Naive thymus-derived CD4-positive, alpha-beta T cell (primary cell): ENCODE measurements at regions not wholly inside any gene's neighbourhood (a gene's known extent, or its start where the extent isn't known, plus 50 kb on each side); places are given as distances from the start of the nearest gene placed in this dataset.
A peak's percentile ranks its signal among the peaks of the same experiment; 100 is the strongest.

ENCODE experiments used
- ATAC-seq: fragments of 150-1000 bp; cut with Tn5 transposase; 2 replicates; pipeline ENCODE4 v1.10.0; 2021; ENCODE audit warnings: mild to moderate bottlenecking, moderate library complexity
- CTCF ChIA-PET: fragments of 350-600 bp; sonication (Branson Sonifier 250); formaldehyde crosslinking; loops from one replicate; lab custom pipeline; 2021; ENCODE audit warnings: antibody characterized with exemption; lab: Charles Lee
- POLR2A ChIA-PET: fragments of 350-600 bp; sonication (Branson Sonifier 250); formaldehyde crosslinking; loops from one replicate; lab custom pipeline; 2021; ENCODE audit warnings: antibody characterized with exemption, inconsistent platforms; lab: Charles Lee
- DNase-seq, 9 donors: peaks; one replicate each; pipeline versions ENCODE4 v3.0.0 to v3.0.0-alpha.2; 2020 to 2022; ENCODE audit warnings: mixed read lengths in 1 of 9
- H3K27ac ChIP-seq: one replicate; pipeline ENCODE4 v1.7.0; 2013; ENCODE audit warnings: mild to moderate bottlenecking, low read depth, low read length, moderate library complexity
- H3K27me3 ChIP-seq, 2 donors: one replicate each; pipeline ENCODE4 v1.7.0; 2013; ENCODE audit warnings: low read length in 2 of 2, mild to moderate bottlenecking in 2 of 2, moderate library complexity in 2 of 2; ENCODE audit not compliant: control insufficient read depth in 2 of 2, insufficient read depth in 2 of 2
- H3K36me3 ChIP-seq, 3 experiments: 1 replicate in 2 of 3; 2 replicates in 1 of 3; pipeline ENCODE4 v1.7.0; 2013; ENCODE audit warnings: low read length in 3 of 3, mild to moderate bottlenecking in 3 of 3, moderate library complexity in 1 of 3; ENCODE audit not compliant: insufficient read depth in 3 of 3, control insufficient read depth in 2 of 3
- H3K4me1 ChIP-seq, 2 donors: one replicate each; pipeline ENCODE4 v1.7.0; 2013; ENCODE audit warnings: low read length in 2 of 2, mild to moderate bottlenecking in 2 of 2, moderate library complexity in 1 of 2; ENCODE audit not compliant: control insufficient read depth in 2 of 2, insufficient read depth in 2 of 2
- H3K4me3 ChIP-seq: 2 replicates; pipeline ENCODE4 v1.7.0; 2013; ENCODE audit warnings: mild to moderate bottlenecking, low read length
- H3K9me3 ChIP-seq, 3 experiments: 1 replicate in 2 of 3; 2 replicates in 1 of 3; pipeline ENCODE4 v1.7.0; 2013; ENCODE audit warnings: low read length in 3 of 3; ENCODE audit not compliant: control insufficient read depth in 2 of 3
- H3K27ac Mint-ChIP-seq, 9 donors: one replicate each; pipeline ENCODE4 v1.8.0; 2020 to 2022; ENCODE audit warnings: mixed read lengths in 9 of 9, mild to moderate bottlenecking in 8 of 9, moderate library complexity in 5 of 9, inconsistent platforms in 2 of 9
- H3K27me3 Mint-ChIP-seq, 5 donors: one replicate each; pipeline ENCODE4 v1.8.0; 2021 to 2022; ENCODE audit warnings: mixed read lengths in 5 of 5, mild to moderate bottlenecking in 1 of 5
- H3K36me3 Mint-ChIP-seq, 5 donors: one replicate each; pipeline ENCODE4 v1.8.0; 2020 to 2022; ENCODE audit warnings: mixed read lengths in 5 of 5, mild to moderate bottlenecking in 3 of 5, inconsistent platforms in 1 of 5
- H3K4me1 Mint-ChIP-seq, 7 donors: one replicate each; pipeline ENCODE4 v1.8.0; 2020 to 2022; ENCODE audit warnings: mixed read lengths in 7 of 7, mild to moderate bottlenecking in 3 of 7, inconsistent platforms in 1 of 7
- H3K4me3 Mint-ChIP-seq, 10 donors: one replicate each; pipeline ENCODE4 v1.8.0; 2020 to 2022; ENCODE audit warnings: mild to moderate bottlenecking in 10 of 10, mixed read lengths in 10 of 10, moderate library complexity in 6 of 10, inconsistent platforms in 2 of 10
- H3K9me3 Mint-ChIP-seq, 11 donors: one replicate each; pipeline ENCODE4 v1.8.0; 2020 to 2022; ENCODE audit warnings: mixed read lengths in 11 of 11, mild to moderate bottlenecking in 4 of 11, inconsistent platforms in 1 of 11, moderate library complexity in 1 of 11
- intact Hi-C, 2 donors: fragments of 100-400 bp; cut with micrococcal nuclease; formaldehyde crosslinking; loops; one replicate each; pipeline ENCODE4 v1.15.1; 2023

GRCh38 chrX:39220952-39221351, 419.7 kb downstream of the MID1IP1 start:
- POLR2A ChIA-PET = no interaction called here
- no peak overlapping the region for H3K4me3 Mint-ChIP-seq

GRCh38 chrX:39222346-39223113, 421.3 kb downstream of the MID1IP1 start:
- no peak for ATAC-seq
- H3K36me3 Mint-ChIP-seq = peaks cover 0 to 2% (median 0%) of the 10 kb centered on the region in 5 donors
- H3K27me3 Mint-ChIP-seq = no peaks in the 10 kb centered on the region
- POLR2A ChIA-PET = interaction anchor here (0.7 to 1.4 kb wide), 2 partner anchors 11 to 49 kb away, joined by 3 read pairs; no protein-coding TSS in a partner anchor
- H3K9me3 ChIP-seq = no peaks in the 10 kb centered on the region
- intact Hi-C loops = no loop called here
- H3K36me3 ChIP-seq = no peaks in the 10 kb centered on the region
- H3K27ac ChIP-seq = no peak overlapping the region
- H3K27ac Mint-ChIP-seq = no peak overlapping the region
- peaks cover 0 to 4% (median 0%) of the 10 kb centered on the region in 11 donors for H3K9me3 Mint-ChIP-seq
- no peaks in the 10 kb centered on the region for H3K27me3 ChIP-seq
- DNase-seq = no peak
- no peak overlapping the region for H3K4me3 ChIP-seq
- no peak overlapping the region for H3K4me3 Mint-ChIP-seq
- H3K4me1 ChIP-seq = no peaks in the 10 kb centered on the region
- peaks cover 0 to 4% (median 2%) of the 10 kb centered on the region in 7 donors for H3K4me1 Mint-ChIP-seq
- CTCF ChIA-PET = no interaction called here

More at GRCh38 chrX:39220952-39221351, 419.7 kb downstream of the MID1IP1 start:
- intact Hi-C loops = no loop called here
- Histone ChIP-seq H3K9me3 (no peaks in the 10 kb centered on the region), H3K36me3 (no peaks in the 10 kb centered on the region), H3K27ac (no peak overlapping the region), H3K4me1 (no peaks in the 10 kb centered on the region), H3K27me3 (no peaks in the 10 kb centered on the region), H3K4me3 (no peak overlapping the region)
- no peaks in the 10 kb centered on the region for H3K27me3 Mint-ChIP-seq
- H3K4me1 Mint-ChIP-seq = no peaks in the 10 kb centered on the region
- CTCF ChIA-PET = interaction anchor here (0.6 kb wide), 1 partner anchor 660 kb away, joined by 3 read pairs; no protein-coding TSS in a partner anchor
- H3K9me3 Mint-ChIP-seq = peaks cover 0 to 4% (median 0%) of the 10 kb centered on the region in 11 donors
- H3K27ac Mint-ChIP-seq = peak overlapping the region in 1 of 9 donors; percentile 17
- DNase-seq (no peak), ATAC-seq (no peak)
- H3K36me3 Mint-ChIP-seq = peaks cover 0 to 2% (median 0%) of the 10 kb centered on the region in 5 donors

GRCh38 chrX:39226251-39226650, 425.0 kb downstream of the MID1IP1 start:
- CTCF ChIA-PET = no interaction called here

GRCh38 chrX:39227371-39227770, 426.1 kb downstream of the MID1IP1 start:
- ChIA-PET POLR2A (interaction anchor here (0.6 kb wide), 1 partner anchor 192 kb away, joined by 3 read pairs; no protein-coding TSS in a partner anchor), CTCF (no interaction called here)
- no peaks in the 10 kb centered on the region for H3K36me3 ChIP-seq
- ATAC-seq (no peak), DNase-seq (no peak)
- Mint-ChIP-seq H3K36me3 (peaks cover 0 to 4% (median 0%) of the 10 kb centered on the region in 5 donors), H3K27ac (peak overlapping the region in 1 of 9 donors; percentile 13), H3K4me1 (peaks cover 0 to 10% (median 7%) of the 10 kb centered on the region in 7 donors), H3K4me3 (no peak overlapping the region), H3K9me3 (peaks cover 0 to 3% (median 0%) of the 10 kb centered on the region in 11 donors), H3K27me3 (no peaks in the 10 kb centered on the region)
- H3K27ac ChIP-seq = no peak overlapping the region
- no peak overlapping the region for H3K4me3 ChIP-seq
- no peaks in the 10 kb centered on the region for H3K4me1 ChIP-seq
- no peaks in the 10 kb centered on the region for H3K9me3 ChIP-seq
- intact Hi-C loops = no loop called here
- no peaks in the 10 kb centered on the region for H3K27me3 ChIP-seq

More at GRCh38 chrX:39226251-39226650, 425.0 kb downstream of the MID1IP1 start:
- no peak for ATAC-seq
- Mint-ChIP-seq H3K4me1 (peaks cover 0 to 10% (median 7%) of the 10 kb centered on the region in 7 donors), H3K27ac (peak overlapping the region in 1 of 9 donors; percentile 20), H3K4me3 (no peak overlapping the region), H3K36me3 (peaks cover 0 to 3% (median 0%) of the 10 kb centered on the region in 5 donors), H3K9me3 (peaks cover 0 to 3% (median 0%) of the 10 kb centered on the region in 11 donors), H3K27me3 (no peaks in the 10 kb centered on the region)
- POLR2A ChIA-PET = no interaction called here
- Histone ChIP-seq H3K27me3 (no peaks in the 10 kb centered on the region), H3K27ac (no peak overlapping the region), H3K36me3 (no peaks in the 10 kb centered on the region), H3K9me3 (no peaks in the 10 kb centered on the region), H3K4me1 (no peaks in the 10 kb centered on the region), H3K4me3 (no peak overlapping the region)
- DNase-seq = no peak
- intact Hi-C loops = no loop called here

- no peak for ATAC-seq
Observed at GRCh38 chrX:39238006-39238405, 436.7 kb downstream of the MID1IP1 start.

GRCh38 chrX:39242187-39242586, 440.9 kb downstream of the MID1IP1 start:
- Mint-ChIP-seq H3K36me3 (no peaks in the 10 kb centered on the region), H3K9me3 (peaks cover 0 to 4% (median 0%) of the 10 kb centered on the region in 11 donors), H3K27me3 (no peaks in the 10 kb centered on the region), H3K4me3 (no peak overlapping the region), H3K4me1 (peaks cover 0 to 14% (median 0%) of the 10 kb centered on the region in 7 donors), H3K27ac (no peak overlapping the region)
- POLR2A ChIA-PET = no interaction called here
- Histone ChIP-seq H3K36me3 (no peaks in the 10 kb centered on the region), H3K27me3 (no peaks in the 10 kb centered on the region), H3K4me3 (no peak overlapping the region), H3K9me3 (no peaks in the 10 kb centered on the region), H3K4me1 (no peaks in the 10 kb centered on the region), H3K27ac (no peak overlapping the region)
- CTCF ChIA-PET = interaction anchor here (1.3 to 1.4 kb wide), 2 partner anchors 79 to 492 kb away, joined by 4 to 5 read pairs; no protein-coding TSS in a partner anchor
- ATAC-seq (no peak), DNase-seq (peak in 6 of 9 donors; percentile 7 to 31 (median 16))
- intact Hi-C loops = loop anchor here (1.0 to 5.0 kb wide), 6 partner anchors 80 to 577 kb away; no protein-coding TSS in a partner anchor

More at GRCh38 chrX:39238006-39238405, 436.7 kb downstream of the MID1IP1 start:
- H3K36me3 Mint-ChIP-seq = peaks cover 0 to 4% (median 0%) of the 10 kb centered on the region in 5 donors
- Histone ChIP-seq H3K27me3 (no peaks in the 10 kb centered on the region), H3K9me3 (no peaks in the 10 kb centered on the region), H3K27ac (no peak overlapping the region), H3K4me1 (no peaks in the 10 kb centered on the region), H3K4me3 (no peak overlapping the region), H3K36me3 (no peaks in the 10 kb centered on the region)
- no peaks in the 10 kb centered on the region for H3K27me3 Mint-ChIP-seq
- CTCF ChIA-PET = no interaction called here
- POLR2A ChIA-PET = no interaction called here
- no peak overlapping the region for H3K4me3 Mint-ChIP-seq
- peaks cover 0 to 3% (median 0%) of the 10 kb centered on the region in 11 donors for H3K9me3 Mint-ChIP-seq
- DNase-seq = no peak
- H3K4me1 Mint-ChIP-seq = peaks cover 0 to 19% (median 0%) of the 10 kb centered on the region in 7 donors
- peak overlapping the region in 2 of 9 donors; percentile 40 to 59 for H3K27ac Mint-ChIP-seq
- intact Hi-C loops = no loop called here
